Caco-2 (cell line): ENCODE measurements at regions not wholly inside any gene's neighbourhood (a gene's known extent, or its start where the extent isn't known, plus 50 kb on each side); places are given as distances from the start of the nearest gene placed in this dataset.

Experiments
- BruUV-seq: library from RNA; stranded (reverse); fragments of 400-500 nt; replicated peaks from 2 replicates; lab custom pipeline; 2021; lab: Mats Ljungman, UMichigan
- CTCF ChIA-PET: fragments of 300-600 bp; sonication (Branson Sonifier 250); formaldehyde crosslinking; loops from one replicate; lab custom pipeline; 2022; ENCODE audit warnings: antibody characterized with exemption; lab: Charles Lee
- POLR2A ChIA-PET: fragments of 300-600 bp; sonication (Branson Sonifier 250); formaldehyde crosslinking; loops from one replicate; lab custom pipeline; 2022; ENCODE audit warnings: antibody characterized with exemption; lab: Charles Lee
- DNase-seq, 2 experiments: peaks; one replicate each; pipeline versions ENCODE4 v3.0.0 to v3.0.0-alpha.2; 2020 to 2022
- H3K27me3 ChIP-seq: replicated peaks from 2 replicates; pipeline ENCODE4 v1.6.0; 2011; ENCODE audit warnings: low read length; ENCODE audit not compliant: control insufficient read depth, insufficient read depth
- H3K36me3 ChIP-seq: 2 replicates; pipeline ENCODE4 v1.5.1; 2011; ENCODE audit warnings: low read length; ENCODE audit not compliant: control insufficient read depth, insufficient read depth
- H3K4me1 ChIP-seq: fragments of 250-450 bp; sonication (Bioruptor Pico); 2 replicates; pipeline ENCODE4 v1.5.1; 2020; ENCODE audit warnings: mild to moderate bottlenecking
- H3K4me3 ChIP-seq: 2 replicates; pipeline ENCODE4 v1.5.1; 2011; ENCODE audit warnings: low read depth, mild to moderate bottlenecking, control low read depth, low read length
- H3K9me3 ChIP-seq: fragments of 250-450 bp; sonication (Bioruptor Pico); 2 replicates; pipeline ENCODE4 v1.5.1; 2020; ENCODE audit warnings: mild to moderate bottlenecking, moderate library complexity
- H3K27ac Mint-ChIP-seq: one replicate; pipeline ENCODE4 v1.8.0; 2022; ENCODE audit warnings: mixed read lengths; ENCODE audit not compliant: unreplicated experiment
- H3K27me3 Mint-ChIP-seq: one replicate; pipeline ENCODE4 v1.8.0; 2022; ENCODE audit warnings: mixed read lengths; ENCODE audit not compliant: insufficient read depth, unreplicated experiment
- H3K36me3 Mint-ChIP-seq: one replicate; pipeline ENCODE4 v1.8.0; 2022; ENCODE audit warnings: mild to moderate bottlenecking, mixed read lengths; ENCODE audit not compliant: insufficient read depth, unreplicated experiment
- H3K4me1 Mint-ChIP-seq: one replicate; pipeline ENCODE4 v1.8.0; 2022; ENCODE audit warnings: low read depth, mixed read lengths; ENCODE audit not compliant: unreplicated experiment
- H3K4me3 Mint-ChIP-seq: one replicate; pipeline ENCODE4 v1.8.0; 2022; ENCODE audit warnings: mild to moderate bottlenecking, moderate library complexity, mixed read lengths; ENCODE audit not compliant: unreplicated experiment
- H3K9me3 Mint-ChIP-seq: one replicate; pipeline ENCODE4 v1.8.0; 2022; ENCODE audit warnings: mixed read lengths; ENCODE audit not compliant: unreplicated experiment
- intact Hi-C: fragments of 100-400 bp; cut with micrococcal nuclease; formaldehyde crosslinking; loops from one replicate; pipeline ENCODE4 v1.10.0; 2022; ENCODE audit not compliant: unreplicated experiment
- TF ChIP-seq, protein P1 (sequence below), 2 experiments: fragments of 200-600 bp in 1 of 2; IDR thresholded peaks; 1 replicate in 1 of 2; 2 replicates in 1 of 2; pipeline versions ENCODE4 v1.5.1 to v1.8.0; 2011 to 2022; ENCODE audit warnings: antibody characterized with exemption in 1 of 2, control low read depth in 1 of 2, inconsistent platforms in 1 of 2, low read depth in 1 of 2, low read length in 1 of 2, mild to moderate bottlenecking in 1 of 2, moderate library complexity in 1 of 2; ENCODE audit not compliant: insufficient read depth in 1 of 2, severe bottlenecking in 1 of 2, unreplicated experiment in 1 of 2

DNA sequence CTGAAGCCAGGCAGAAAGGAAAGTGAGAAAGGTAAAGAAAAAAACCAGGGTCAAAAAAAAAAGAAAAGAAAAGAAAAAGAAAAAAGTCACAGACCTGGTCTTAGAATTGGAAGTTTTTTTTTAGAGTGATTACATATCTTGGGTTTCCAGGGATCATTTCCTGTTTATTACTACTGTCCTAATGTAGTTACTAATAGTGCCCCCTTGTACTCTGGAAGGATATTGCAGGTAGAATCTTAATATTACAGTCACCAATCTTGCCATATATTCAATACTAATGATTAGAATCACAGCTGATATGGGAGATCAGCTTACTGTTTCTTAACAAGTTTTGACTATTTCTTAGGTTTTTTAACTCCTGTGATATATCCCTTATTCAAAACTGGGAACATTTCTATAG lies 543.2 kb upstream of the CDH6 start:
- Mint-ChIP-seq H3K27me3 (no peaks in the 10 kb centered on the region), H3K27ac (no peak overlapping the region), H3K36me3 (no peaks in the 10 kb centered on the region), H3K4me3 (no peak overlapping the region), H3K4me1 (no peaks in the 10 kb centered on the region), H3K9me3 (no peaks in the 10 kb centered on the region)
- Histone ChIP-seq H3K4me3 (no peak overlapping the region), H3K27me3 (no peaks in the 10 kb centered on the region), H3K36me3 (no peaks in the 10 kb centered on the region), H3K9me3 (no peaks in the 10 kb centered on the region), H3K4me1 (no peaks in the 10 kb centered on the region)
- DNase-seq = no peak
- ChIA-PET CTCF (no interaction called here), POLR2A (no interaction called here)
- TF ChIP-seq, protein P1, sequence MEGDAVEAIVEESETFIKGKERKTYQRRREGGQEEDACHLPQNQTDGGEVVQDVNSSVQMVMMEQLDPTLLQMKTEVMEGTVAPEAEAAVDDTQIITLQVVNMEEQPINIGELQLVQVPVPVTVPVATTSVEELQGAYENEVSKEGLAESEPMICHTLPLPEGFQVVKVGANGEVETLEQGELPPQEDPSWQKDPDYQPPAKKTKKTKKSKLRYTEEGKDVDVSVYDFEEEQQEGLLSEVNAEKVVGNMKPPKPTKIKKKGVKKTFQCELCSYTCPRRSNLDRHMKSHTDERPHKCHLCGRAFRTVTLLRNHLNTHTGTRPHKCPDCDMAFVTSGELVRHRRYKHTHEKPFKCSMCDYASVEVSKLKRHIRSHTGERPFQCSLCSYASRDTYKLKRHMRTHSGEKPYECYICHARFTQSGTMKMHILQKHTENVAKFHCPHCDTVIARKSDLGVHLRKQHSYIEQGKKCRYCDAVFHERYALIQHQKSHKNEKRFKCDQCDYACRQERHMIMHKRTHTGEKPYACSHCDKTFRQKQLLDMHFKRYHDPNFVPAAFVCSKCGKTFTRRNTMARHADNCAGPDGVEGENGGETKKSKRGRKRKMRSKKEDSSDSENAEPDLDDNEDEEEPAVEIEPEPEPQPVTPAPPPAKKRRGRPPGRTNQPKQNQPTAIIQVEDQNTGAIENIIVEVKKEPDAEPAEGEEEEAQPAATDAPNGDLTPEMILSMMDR (IDR thresholded peaks at IDR 0.05; ENCODE audit: insufficient read depth in 1 of 2, low read depth in 1 of 2, low read length in 1 of 2, severe bottlenecking in 1 of 2, unreplicated experiment in 1 of 2) = no peak
- intact Hi-C loops = no loop called here
- no TSS peak for BruUV-seq

DNA sequence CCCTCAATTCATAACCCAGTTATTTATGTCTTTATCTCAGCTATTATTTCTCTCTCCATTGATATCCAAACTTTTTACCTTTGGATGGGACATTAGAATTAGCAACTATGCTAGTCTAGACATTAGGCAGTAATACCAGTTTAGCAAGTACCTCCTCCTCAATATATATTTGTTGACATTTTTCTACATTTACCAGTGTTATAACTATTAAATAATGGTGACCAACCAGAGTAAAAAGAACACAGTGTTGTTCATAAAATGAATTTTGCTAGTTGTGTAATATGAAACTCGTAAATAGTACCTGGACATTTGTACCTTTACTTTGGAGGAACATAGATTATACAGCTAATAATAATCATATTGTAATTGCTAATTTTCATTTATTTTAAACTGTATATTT lies 554.6 kb upstream of the CDH6 start:
- CTCF ChIA-PET = no interaction called here
- Mint-ChIP-seq H3K27ac (no peak overlapping the region), H3K4me1 (no peaks in the 10 kb centered on the region), H3K4me3 (no peak overlapping the region), H3K36me3 (no peaks in the 10 kb centered on the region), H3K9me3 (peaks cover 24% of the 10 kb centered on the region), H3K27me3 (peaks cover 2% of the 10 kb centered on the region)
- peaks cover 11% of the 10 kb centered on the region for H3K9me3 ChIP-seq
- DNase-seq = no peak
- H3K27me3 ChIP-seq = no peaks in the 10 kb centered on the region
- intact Hi-C loops = no loop called here
- H3K4me3 ChIP-seq = no peak overlapping the region
- POLR2A ChIA-PET = no interaction called here
- no peaks in the 10 kb centered on the region for H3K4me1 ChIP-seq
- TF ChIP-seq, protein P1 (IDR thresholded peaks at IDR 0.05; ENCODE audit: insufficient read depth in 1 of 2, low read depth in 1 of 2, low read length in 1 of 2, severe bottlenecking in 1 of 2, unreplicated experiment in 1 of 2) = no peak
- no peaks in the 10 kb centered on the region for H3K36me3 ChIP-seq
- no TSS peak for BruUV-seq

DNA sequence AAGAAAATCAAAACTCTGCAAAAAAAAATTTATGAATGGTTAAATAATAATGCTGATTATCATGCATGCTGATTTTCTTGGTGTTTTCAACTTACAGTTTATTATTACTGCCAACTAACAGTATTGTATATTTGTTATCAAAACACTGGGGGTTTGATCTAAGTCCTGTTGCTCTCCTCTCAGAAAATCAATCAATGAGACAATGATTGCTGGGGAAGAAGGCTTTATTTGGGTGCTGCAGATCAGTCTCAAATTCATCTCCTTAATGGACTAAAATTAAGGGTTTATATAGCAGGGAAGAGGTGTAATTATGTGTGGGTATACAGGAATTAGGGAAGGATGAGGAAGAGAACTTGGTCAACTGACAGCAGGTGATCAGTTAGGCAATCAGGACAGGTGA lies 565.5 kb upstream of the CDH6 start:
- no peaks in the 10 kb centered on the region for H3K36me3 Mint-ChIP-seq
- ChIA-PET CTCF (no interaction called here), POLR2A (no interaction called here)
- TF ChIP-seq, protein P1 (IDR thresholded peaks at IDR 0.05; ENCODE audit: insufficient read depth in 1 of 2, low read depth in 1 of 2, low read length in 1 of 2, severe bottlenecking in 1 of 2, unreplicated experiment in 1 of 2) = no peak
- no peaks in the 10 kb centered on the region for H3K4me1 Mint-ChIP-seq
- Histone ChIP-seq H3K4me3 (no peak overlapping the region), H3K27me3 (no peaks in the 10 kb centered on the region), H3K4me1 (no peaks in the 10 kb centered on the region), H3K36me3 (no peaks in the 10 kb centered on the region), H3K9me3 (no peaks in the 10 kb centered on the region)
- no TSS peak for BruUV-seq
- no peaks in the 10 kb centered on the region for H3K27me3 Mint-ChIP-seq
- H3K4me3 Mint-ChIP-seq = no peak overlapping the region
- no peak for DNase-seq
- intact Hi-C loops = no loop called here
- H3K27ac Mint-ChIP-seq = no peak overlapping the region
- H3K9me3 Mint-ChIP-seq = peaks cover 10% of the 10 kb centered on the region
